Peyer's patch (tissue), 4 donors: ENCODE measurements at regions not wholly inside any gene's neighbourhood (a gene's known extent, or its start where the extent isn't known, plus 50 kb on each side); places are given as distances from the start of the nearest gene placed in this dataset.

ENCODE experiments used
- CTCF ChIP-seq, 6 experiments: fragments of 450-650 bp in 4 of 6; fragments of 200-600 bp in 2 of 6; sonication (generic) in 1 of 6; IDR thresholded peaks; one replicate each; pipeline ENCODE4 v1.5.1; 2017 to 2019; ENCODE audit warnings: antibody characterized with exemption in 6 of 6, mild to moderate bottlenecking in 3 of 6, moderate library complexity in 1 of 6
- POLR2A ChIP-seq, 2 donors: fragments of 450-650 bp; IDR thresholded peaks; one replicate each; pipeline ENCODE4 v1.5.1; 2017; ENCODE audit warnings: antibody characterized with exemption in 2 of 2, mild to moderate bottlenecking in 2 of 2, moderate library complexity in 2 of 2

- TF ChIP-seq POLR2A (IDR thresholded peaks at IDR 0.05): no peak
- TF ChIP-seq CTCF (IDR thresholded peaks at IDR 0.05): no peak
These were observed 58.9 kb upstream of the OPN4 start for GRCh38 chr10:86595496-86595895.
